Adipose tissue (tissue), 3 donors: ENCODE measurements at regions not wholly inside any gene's neighbourhood (a gene's known extent, or its start where the extent isn't known, plus 50 kb on each side); places are given as distances from the start of the nearest gene placed in this dataset.

Source experiments
- H3K27ac ChIP-seq: one replicate; pipeline ENCODE4 v1.5.1; 2013; ENCODE audit warnings: low read depth, low read length
- WGBS, 3 donors: extraction: QIAGEN DNeasy Blood & Tissue Kit; methylation state at CpG; one replicate each; pipeline ENCODE4 v1.1.7; 2013; 5-methylcytosine and 5-hydroxymethylcytosine counted together
- donor health status: healthy with polysubstance abuse.
- donor health status: Bipolar disorder and iron deficiency.
- donor health status: healthy.

GRCh38 chr13:83633746-83634145 lies 248.5 kb downstream of the SLITRK1 start:
- H3K27ac ChIP-seq: no peak overlapping the region
- WGBS, 3 donors: 74 to 83% (median 77%) methylated on average over 2 of the region's 2 CpGs

GRCh38 chr13:83622422-83622784 lies 259.9 kb downstream of the SLITRK1 start:
- WGBS, 3 donors: 69 to 83% (median 81%) methylated on average over 2 of the region's 2 CpGs
- no peak overlapping the region for H3K27ac ChIP-seq

DNA sequence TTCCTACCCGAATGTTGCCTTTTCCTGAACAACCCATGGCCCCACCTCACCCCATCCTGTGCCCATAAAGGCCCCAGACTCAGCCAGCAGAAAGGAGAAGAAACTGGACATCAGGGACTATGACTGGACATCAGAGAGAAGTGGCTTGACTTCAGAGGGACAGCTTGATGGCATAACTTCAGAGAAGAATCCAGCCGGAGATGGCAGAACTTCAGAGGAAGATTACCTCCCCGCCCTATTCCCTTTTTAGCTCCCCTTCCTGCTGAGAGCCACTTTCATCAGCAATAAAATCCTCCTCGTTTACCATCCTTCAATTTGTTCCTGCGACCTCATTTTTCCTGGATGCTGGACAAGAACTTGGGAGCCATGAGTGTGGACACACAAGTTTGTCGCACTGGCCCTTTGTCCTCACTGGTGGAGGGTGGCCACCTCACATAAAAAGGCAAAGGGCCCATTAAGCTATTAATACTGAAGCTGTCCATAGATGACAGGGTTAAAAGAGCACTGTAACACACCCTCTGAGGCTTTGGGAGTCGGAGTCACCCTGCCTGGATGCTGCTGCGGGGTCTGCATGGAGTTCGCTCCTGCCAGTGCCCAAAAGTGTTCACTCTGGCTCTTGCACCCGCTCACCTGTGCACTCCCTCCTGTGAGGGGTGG lies 260.4 kb downstream of the SLITRK1 start:
- WGBS, 3 donors: 85 to 93% (median 88%) methylated on average over 10 of the region's 10 CpGs
- no peak overlapping the region for H3K27ac ChIP-seq

DNA sequence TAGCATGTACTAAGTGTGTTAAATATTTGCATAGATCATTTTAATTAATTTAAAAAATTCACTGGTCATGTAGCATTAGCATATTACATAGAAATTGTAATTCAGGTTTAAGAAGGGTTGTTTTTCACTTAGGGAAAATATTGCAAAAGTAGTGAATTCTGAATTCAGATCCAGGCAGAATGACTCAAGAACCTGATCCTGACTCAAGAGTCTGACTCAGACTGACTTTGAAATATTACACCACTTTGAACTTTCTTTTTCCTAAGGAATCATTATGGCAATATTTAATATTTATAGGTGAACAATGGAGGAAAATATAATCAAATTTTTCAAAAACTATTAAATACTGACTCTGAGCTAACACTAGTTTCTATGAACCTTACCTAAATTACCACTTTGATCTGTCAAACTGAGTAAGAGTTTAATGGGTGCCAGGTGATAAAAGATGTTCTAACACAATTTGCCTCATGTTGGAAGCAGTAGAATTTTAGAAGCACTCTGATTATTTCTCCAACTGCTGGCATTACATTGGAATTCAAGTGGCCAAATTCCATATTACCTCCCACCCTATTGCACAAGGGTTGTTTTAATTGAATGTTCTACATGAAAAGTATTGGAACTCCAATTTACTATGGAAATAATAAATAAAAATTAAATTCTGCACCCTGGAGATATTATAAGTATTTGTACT lies 261.6 kb downstream of the SLITRK1 start:
- H3K27ac ChIP-seq: no peak overlapping the region

- H3K27ac ChIP-seq: no peak overlapping the region
Observed at GRCh38 chr13:83618966-83619365, 263.3 kb downstream of the SLITRK1 start.

DNA sequence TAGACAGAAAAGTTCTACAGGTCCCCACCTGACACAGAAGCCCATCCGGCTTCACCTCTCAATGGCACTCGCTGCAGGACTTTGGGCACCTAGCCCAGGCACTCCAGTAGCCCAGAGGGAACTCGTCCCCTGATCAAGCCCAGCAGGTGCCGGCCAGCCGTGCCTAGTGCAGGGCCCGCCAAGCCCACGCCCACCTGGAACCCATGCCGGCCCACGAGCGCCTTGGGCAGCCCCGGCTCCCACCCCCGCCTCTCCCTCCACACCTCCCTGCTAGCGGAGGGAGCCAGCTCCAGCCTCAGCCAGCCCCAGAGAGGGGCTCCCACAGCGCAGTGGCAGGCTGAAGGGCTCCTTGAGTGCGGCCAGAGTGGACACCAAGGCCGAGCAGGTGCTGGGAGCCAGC lies 268.8 kb downstream of the SLITRK1 start:
- 93 to 97% (median 94%) methylated on average over 15 to 16 of the region's 16 CpGs for WGBS, 3 donors
- no peak overlapping the region for H3K27ac ChIP-seq

DNA sequence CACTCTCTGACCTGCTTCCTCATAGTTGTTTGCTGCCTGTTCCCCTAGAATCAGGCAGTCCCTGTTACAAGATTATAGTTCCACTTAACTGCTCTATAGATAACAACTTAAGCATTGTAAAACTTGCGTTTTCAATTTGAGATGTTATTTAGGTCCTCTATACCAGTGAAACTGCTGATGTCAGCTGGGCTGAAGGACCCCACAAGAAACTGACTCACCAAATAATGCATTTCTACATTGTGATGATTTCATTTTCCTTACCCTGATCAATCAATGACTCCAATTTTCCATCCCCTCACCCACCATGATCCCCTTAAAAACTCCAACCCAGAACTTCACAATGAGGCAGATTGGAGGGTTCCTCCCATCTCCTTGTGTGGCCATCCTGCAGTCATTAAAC lies 280.7 kb downstream of the SLITRK1 start:
- H3K27ac ChIP-seq: no peak overlapping the region
- 59 to 70% (median 60%) methylated on average over 1 of the region's 1 CpG for WGBS, 3 donors

GRCh38 chr13:83592095-83592494 lies 290.2 kb downstream of the SLITRK1 start:
- no peak overlapping the region for H3K27ac ChIP-seq

DNA sequence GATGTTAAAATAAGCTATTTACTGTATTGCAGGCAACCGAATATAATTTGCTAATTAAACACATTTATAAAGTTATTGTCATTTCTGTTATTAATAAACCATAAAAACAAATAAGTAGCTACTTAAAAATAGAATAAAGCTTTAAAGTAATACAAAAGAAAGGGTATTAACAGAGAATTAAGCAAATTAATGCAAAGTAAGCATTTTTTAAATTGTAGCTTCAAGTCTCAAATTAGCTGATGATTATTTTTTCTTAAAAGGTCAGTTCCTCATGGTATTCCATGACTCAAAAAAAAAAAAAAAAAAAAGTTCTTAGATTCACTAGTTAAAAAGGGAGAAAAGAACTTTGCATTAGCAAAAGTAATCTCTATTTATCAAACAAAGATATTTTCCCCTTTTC lies 292.5 kb downstream of the SLITRK1 start:
- 69 to 77% (median 71%) methylated on average over 1 of the region's 1 CpG for WGBS, 3 donors
- no peak overlapping the region for H3K27ac ChIP-seq

- WGBS, 3 donors: 89 to 94% (median 91%) methylated on average over 2 of the region's 2 CpGs
- no peak overlapping the region for H3K27ac ChIP-seq
Observed at GRCh38 chr13:83577183-83577582, 305.1 kb downstream of the SLITRK1 start.

- WGBS, 3 donors: 57 to 93% (median 82%) methylated on average over 3 of the region's 3 CpGs
Observed at GRCh38 chr13:83568019-83568418, 314.3 kb downstream of the SLITRK1 start.

DNA sequence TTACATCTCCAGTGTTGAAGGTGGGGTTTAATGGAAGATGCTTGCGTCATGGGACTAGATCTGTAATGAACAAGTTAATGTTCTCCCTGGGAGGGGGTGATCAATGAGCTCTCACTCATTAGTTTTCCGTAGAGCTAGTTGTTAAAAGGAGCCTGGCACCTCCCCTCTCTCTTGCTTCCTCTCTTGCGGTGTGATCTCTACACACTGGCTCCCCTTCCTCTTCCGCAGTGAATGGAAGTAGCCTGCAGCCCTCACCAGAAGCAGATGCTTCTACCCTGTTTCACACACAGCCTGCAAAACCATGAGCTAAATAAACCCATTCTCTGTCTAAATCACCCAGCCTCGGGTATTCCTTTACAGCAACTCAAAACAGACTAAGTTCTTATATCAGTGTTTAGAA lies 318.8 kb downstream of the SLITRK1 start:
- no peak overlapping the region for H3K27ac ChIP-seq
- WGBS, 3 donors: 71 to 88% (median 75%) methylated on average over 5 of the region's 5 CpGs

More at GRCh38 chr13:83568019-83568418, 314.3 kb downstream of the SLITRK1 start:
- H3K27ac ChIP-seq: no peak overlapping the region

- no peak overlapping the region for H3K27ac ChIP-seq
- 82 to 88% (median 87%) methylated on average over 2 of the region's 2 CpGs for WGBS, 3 donors
Observed at GRCh38 chr13:83557845-83558244, 324.4 kb downstream of the SLITRK1 start.

DNA sequence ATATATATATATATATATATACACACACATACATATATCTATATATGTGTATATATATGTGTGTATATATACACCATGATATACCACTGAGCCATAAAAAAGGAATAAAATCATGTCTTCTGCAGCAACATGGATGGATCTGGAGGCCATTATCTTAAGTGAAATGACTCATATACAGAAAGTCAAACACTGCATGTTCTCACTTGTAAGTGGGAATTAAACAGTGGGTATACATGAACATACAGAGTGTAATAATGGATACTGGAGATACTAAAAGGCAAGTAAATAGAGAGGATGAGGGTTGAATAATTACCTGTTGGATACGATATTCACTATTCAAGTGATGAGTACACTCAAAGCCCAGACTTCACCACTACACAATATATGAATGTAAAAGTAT lies 332.6 kb downstream of the SLITRK1 start:
- WGBS, 3 donors: 92 to 96% (median 94%) methylated on average over 1 of the region's 1 CpG

GRCh38 chr13:83547043-83547442 lies 335.2 kb downstream of the SLITRK1 start:
- no peak overlapping the region for H3K27ac ChIP-seq
- 66 to 76% (median 69%) methylated on average over 1 of the region's 1 CpG for WGBS, 3 donors

More for the DNA sequence above, 332.6 kb downstream of the SLITRK1 start:
- H3K27ac ChIP-seq: no peak overlapping the region

DNA sequence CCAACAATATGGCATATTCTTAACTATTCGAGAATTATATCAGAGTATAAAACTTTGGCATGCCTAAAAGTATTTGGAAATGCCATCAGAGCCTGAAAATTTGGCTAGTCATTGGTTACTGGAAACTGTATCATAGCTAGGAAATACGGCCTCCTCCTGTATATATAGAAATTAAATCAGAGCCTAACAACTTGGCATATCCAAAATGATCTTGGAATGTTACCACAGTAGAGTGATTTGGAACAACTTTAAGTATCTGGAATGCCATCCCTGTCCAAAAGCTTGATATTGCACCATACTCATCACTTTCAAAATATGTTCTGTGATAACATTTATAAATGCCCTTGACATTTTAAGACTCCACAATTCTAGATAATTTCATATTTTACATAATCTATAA lies 335.8 kb downstream of the SLITRK1 start:
- H3K27ac ChIP-seq: no peak overlapping the region
- 71 to 87% (median 72%) methylated on average over 2 of the region's 2 CpGs for WGBS, 3 donors

DNA sequence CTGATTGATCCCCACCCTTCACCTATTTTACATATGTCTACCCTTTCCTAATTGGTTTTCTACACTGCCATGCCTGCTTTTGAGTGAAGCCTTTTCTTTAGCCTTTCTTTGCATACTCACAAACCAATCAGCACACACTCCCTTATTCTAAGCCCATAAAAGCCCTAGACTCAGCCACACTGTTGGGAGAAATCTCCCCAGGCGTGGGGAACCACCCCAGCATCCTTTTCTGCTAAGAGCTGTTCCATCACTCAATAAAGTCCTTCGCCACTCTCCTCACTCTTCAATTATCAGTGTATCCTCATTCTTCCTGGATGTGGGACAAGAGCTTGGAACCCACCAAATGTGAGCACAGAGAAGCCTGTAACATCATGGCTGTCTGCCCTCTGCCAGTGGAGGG lies 343.6 kb downstream of the SLITRK1 start:
- 60 to 74% (median 68%) methylated on average over 2 of the region's 2 CpGs for WGBS, 3 donors
- no peak overlapping the region for H3K27ac ChIP-seq

- 88 to 93% (median 90%) methylated on average over 2 of the region's 2 CpGs for WGBS, 3 donors
Observed at GRCh38 chr13:83536941-83537340, 345.3 kb downstream of the SLITRK1 start.

DNA sequence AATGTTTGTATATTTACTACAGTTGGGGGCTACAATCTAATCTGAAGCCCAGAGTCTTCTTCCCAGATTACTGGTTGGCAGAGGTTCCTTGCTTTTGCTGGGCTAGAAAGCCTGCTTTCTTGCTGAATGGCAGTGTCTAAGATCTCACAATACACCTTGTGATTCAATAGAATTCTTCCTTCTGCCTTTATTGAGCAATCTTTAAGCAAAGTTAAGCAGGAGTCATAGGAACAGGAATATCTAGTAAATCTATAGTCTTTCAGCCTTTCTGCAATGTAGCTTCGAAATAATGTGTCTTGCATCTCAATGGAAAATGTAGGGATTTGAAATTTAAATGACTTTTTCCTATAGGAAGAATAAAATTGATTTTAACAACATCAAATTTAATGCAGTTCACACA lies 346.1 kb downstream of the SLITRK1 start:
- no peak overlapping the region for H3K27ac ChIP-seq
- WGBS, 3 donors: 58 to 60% (median 58%) methylated on average over 1 of the region's 1 CpG

More at GRCh38 chr13:83536941-83537340, 345.3 kb downstream of the SLITRK1 start:
- no peak overlapping the region for H3K27ac ChIP-seq

DNA sequence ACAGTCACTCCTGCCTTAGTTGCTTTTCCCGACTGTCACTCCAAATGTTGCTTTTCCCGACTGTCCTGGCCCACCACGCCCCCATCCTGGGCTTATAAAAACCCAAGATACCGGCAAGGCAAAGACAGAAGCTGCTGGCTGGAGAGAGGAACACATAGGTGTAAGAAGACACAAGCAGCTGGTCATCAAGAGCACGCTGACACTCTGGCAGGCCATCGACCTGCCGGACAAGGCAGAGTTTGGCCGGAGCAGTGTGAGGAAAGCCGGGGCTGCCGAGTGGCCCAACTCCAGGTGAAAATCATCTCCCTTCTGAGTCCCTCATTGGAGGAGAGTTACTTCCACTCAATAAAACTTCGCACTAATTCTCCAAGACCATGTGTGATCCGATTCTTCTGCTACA lies 349.5 kb downstream of the SLITRK1 start:
- 90 to 93% (median 91%) methylated on average over 12 of the region's 12 CpGs for WGBS, 3 donors
- H3K27ac ChIP-seq: no peak overlapping the region
